ENCODE measurements at regions not wholly inside any gene's neighbourhood (a gene's known extent, or its start where the extent isn't known, plus 50 kb on each side); places are given as distances from the start of the nearest gene placed in this dataset.

DNA sequence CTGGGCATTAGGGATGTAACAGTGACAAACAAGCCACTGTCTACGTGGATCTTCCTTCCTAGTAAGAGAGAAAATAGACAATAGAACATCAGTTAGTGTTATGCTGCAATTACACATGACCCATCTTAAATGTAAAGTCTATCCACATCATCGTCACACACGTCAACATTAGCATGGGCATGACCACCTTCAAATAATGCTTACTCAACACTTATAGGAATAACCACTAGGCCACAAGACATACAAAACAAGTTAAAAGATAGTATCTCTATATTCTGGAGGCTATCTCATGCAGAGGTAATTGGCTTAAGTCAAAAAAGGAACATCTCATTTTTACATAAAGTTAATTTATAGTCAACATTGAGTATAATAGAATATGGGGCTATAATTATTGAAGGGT lies 156.5 kb downstream of the MOXD1 start:
- in situ Hi-C loops (cut with MboI; ENCODE audit: low pct_unique_long_range_greater_than_20kb, low sequenced_read_pairs, unreplicated experiment): no loop called here
- no peak for DNase-seq (ENCODE audit: low spot score)
- TF ChIP-seq CTCF (IDR thresholded peaks at IDR 0.05; ENCODE audit: extremely low read depth, insufficient read depth, missing control alignments): no peak

DNA sequence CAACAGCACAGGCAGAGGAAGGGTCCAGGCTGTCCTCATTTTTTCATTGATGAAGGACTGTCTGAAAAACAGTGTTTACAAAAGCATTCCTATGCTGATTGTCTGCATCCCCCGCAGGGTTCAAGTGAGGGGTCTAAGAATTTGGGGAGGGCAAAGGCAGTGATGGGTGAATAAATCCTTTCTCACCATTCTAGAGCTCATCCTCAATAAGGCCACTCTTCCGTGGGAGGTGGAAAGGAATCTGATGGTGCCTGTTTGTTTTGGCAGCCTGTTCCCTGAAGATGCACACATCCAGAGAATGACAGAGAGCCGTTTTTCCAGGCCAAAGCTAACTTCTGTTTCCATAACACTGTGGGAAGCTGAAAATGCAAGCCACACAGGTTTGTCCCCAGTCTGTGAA lies 164.5 kb downstream of the MOXD1 start:
- DNase-seq (ENCODE audit: low spot score): no peak

DNA sequence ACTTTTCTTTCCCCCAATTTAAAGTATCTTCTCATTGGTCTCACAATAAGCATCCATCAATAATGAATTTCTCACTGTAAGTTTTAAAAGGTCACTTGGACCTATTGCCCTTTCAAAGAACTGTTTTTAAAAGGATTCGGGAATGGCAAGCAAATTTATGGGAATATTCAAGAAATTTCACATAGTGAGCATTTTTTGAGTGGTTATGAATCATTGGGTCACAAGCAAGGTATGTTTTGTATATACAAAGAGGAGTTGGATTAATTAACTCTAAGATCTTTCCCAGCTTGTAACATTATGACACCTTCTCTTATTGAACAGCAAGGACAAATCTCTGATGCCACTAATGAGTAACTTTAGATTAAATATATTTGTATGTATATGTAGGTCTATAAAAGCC lies 165.0 kb downstream of the MOXD1 start:
- in situ Hi-C loops (cut with MboI; ENCODE audit: low pct_unique_long_range_greater_than_20kb, low sequenced_read_pairs, unreplicated experiment): no loop called here
- DNase-seq (ENCODE audit: low spot score): no peak
- no peak for TF ChIP-seq CTCF (IDR thresholded peaks at IDR 0.05; ENCODE audit: extremely low read depth, insufficient read depth, missing control alignments)

More for the DNA sequence above, 164.5 kb downstream of the MOXD1 start:
- no peak for TF ChIP-seq CTCF (IDR thresholded peaks at IDR 0.05; ENCODE audit: extremely low read depth, insufficient read depth, missing control alignments)
- in situ Hi-C loops (cut with MboI; ENCODE audit: low pct_unique_long_range_greater_than_20kb, low sequenced_read_pairs, unreplicated experiment): no loop called here

- no peak for TF ChIP-seq CTCF (IDR thresholded peaks at IDR 0.05; ENCODE audit: extremely low read depth, insufficient read depth, missing control alignments)
- DNase-seq (ENCODE audit: low spot score): no peak
- in situ Hi-C loops (cut with MboI; ENCODE audit: low pct_unique_long_range_greater_than_20kb, low sequenced_read_pairs, unreplicated experiment): no loop called here
These were observed 165.5 kb downstream of the MOXD1 start for GRCh38 chr6:132235596-132236280.

GRCh38 chr6:132234356-132234755 lies 166.9 kb downstream of the MOXD1 start:
- TF ChIP-seq CTCF (IDR thresholded peaks at IDR 0.05; ENCODE audit: extremely low read depth, insufficient read depth, missing control alignments): no peak
- in situ Hi-C loops (cut with MboI; ENCODE audit: low pct_unique_long_range_greater_than_20kb, low sequenced_read_pairs, unreplicated experiment): no loop called here
- DNase-seq (ENCODE audit: low spot score): no peak

DNA sequence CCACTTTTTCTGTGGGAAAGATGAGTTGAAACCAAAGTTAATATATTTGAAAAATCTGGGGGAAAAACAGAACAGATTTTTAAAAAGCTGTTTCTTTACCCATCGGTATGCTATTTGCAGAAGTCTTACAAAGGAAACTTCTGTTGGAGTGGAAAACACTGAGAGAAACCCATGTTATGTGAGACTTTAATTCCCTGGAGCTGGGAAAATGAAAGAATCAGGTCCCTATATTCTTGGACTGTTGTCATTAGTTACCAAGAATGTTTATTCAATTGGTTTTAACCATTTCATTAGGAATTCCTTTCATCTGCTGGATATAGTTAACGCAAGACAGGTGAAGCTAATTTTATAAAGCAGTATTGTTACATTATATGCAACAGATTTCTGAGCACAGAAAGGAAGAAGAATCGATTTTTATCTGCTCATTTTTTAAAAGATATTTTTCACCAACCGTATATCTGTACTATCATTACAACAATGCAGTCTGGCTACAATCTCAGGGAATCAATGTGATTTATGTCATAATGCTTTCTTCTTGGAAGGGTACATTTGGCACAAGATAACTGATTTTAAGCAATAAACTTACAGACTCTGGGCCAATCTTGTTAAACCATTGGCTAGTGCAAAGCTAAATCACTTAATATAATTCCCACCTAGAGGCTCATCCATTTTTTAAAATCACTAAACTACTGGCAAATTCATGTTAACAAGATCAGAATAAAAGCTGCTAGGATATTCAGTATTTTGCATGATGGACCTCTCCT lies 170.0 kb downstream of the MOXD1 start:
- no peak for DNase-seq (ENCODE audit: low spot score)
- in situ Hi-C loops (cut with MboI; ENCODE audit: low pct_unique_long_range_greater_than_20kb, low sequenced_read_pairs, unreplicated experiment): no loop called here
- no peak for TF ChIP-seq CTCF (IDR thresholded peaks at IDR 0.05; ENCODE audit: extremely low read depth, insufficient read depth, missing control alignments)
